ENCODE measurements at regions not wholly inside any gene's neighbourhood (a gene's known extent, or its start where the extent isn't known, plus 50 kb on each side); places are given as distances from the start of the nearest gene placed in this dataset.

- no peaks in the 10 kb centered on the region for H3K4me1 ChIP-seq (ENCODE audit: control insufficient read depth, low read length)
- H3K36me3 ChIP-seq (ENCODE audit: control insufficient read depth, low read length): no peaks in the 10 kb centered on the region
- no peak overlapping the region for H3K27ac ChIP-seq (ENCODE audit: low read depth, low read length)
- H3F3A ChIP-seq (ENCODE audit: control insufficient read depth, insufficient read depth): no peaks in the 10 kb centered on the region
- H3K9me3 ChIP-seq (ENCODE audit: control insufficient read depth, insufficient read depth, low read length): no peaks in the 10 kb centered on the region; the same call in 1 of the 2 replicates
- no peak overlapping the region for H3K4me2 ChIP-seq (ENCODE audit: low read length)
- H3K9me2 ChIP-seq (replicated peaks; ENCODE audit: control insufficient read depth, low read length): no peaks in the 10 kb centered on the region
- no peak for TF ChIP-seq CTCF (IDR thresholded peaks at IDR 0.05; ENCODE audit: low read depth, low read length, poor library complexity, severe bottlenecking)
- no peak for TF ChIP-seq EZH2phosphoT487 (IDR thresholded peaks at IDR 0.05; ENCODE audit: borderline replicate concordance, low read length)
- no peaks in the 10 kb centered on the region for H4K20me1 ChIP-seq (ENCODE audit: control insufficient read depth, insufficient read depth, low read depth, low read length)
- no peak overlapping the region for H3K4me3 ChIP-seq (ENCODE audit: low read length)
- H3K79me2 ChIP-seq (ENCODE audit: control insufficient read depth, low read length): no peaks in the 10 kb centered on the region
- no peaks in the 10 kb centered on the region for H3K27me3 ChIP-seq (ENCODE audit: control insufficient read depth, low read length)
Measured at GRCh38 chr10:81040031-81040430, 502.3 kb downstream of the SH2D4B start.

GRCh38 chr10:81040940-81041339, 503.2 kb downstream of the SH2D4B start:
- Histone ChIP-seq H3K4me2 (ENCODE audit: low read length) (no peak overlapping the region), H3K27me3 (ENCODE audit: control insufficient read depth, low read length) (no peaks in the 10 kb centered on the region), H3K36me3 (ENCODE audit: control insufficient read depth, low read length) (no peaks in the 10 kb centered on the region), H3K27ac (ENCODE audit: low read depth, low read length) (no peak overlapping the region), H4K20me1 (ENCODE audit: control insufficient read depth, insufficient read depth, low read depth, low read length) (no peaks in the 10 kb centered on the region), H3F3A (ENCODE audit: control insufficient read depth, insufficient read depth) (no peaks in the 10 kb centered on the region), H3K9me3 (ENCODE audit: control insufficient read depth, insufficient read depth, low read length) (no peaks in the 10 kb centered on the region; the same call in 1 of the 2 replicates), H3K9me2 (replicated peaks; ENCODE audit: control insufficient read depth, low read length) (no peaks in the 10 kb centered on the region), H3K4me3 (ENCODE audit: low read length) (no peak overlapping the region), H3K4me1 (ENCODE audit: control insufficient read depth, low read length) (no peaks in the 10 kb centered on the region), H3K79me2 (ENCODE audit: control insufficient read depth, low read length) (no peaks in the 10 kb centered on the region)
- TF ChIP-seq EZH2phosphoT487 (IDR thresholded peaks at IDR 0.05; ENCODE audit: borderline replicate concordance, low read length) (no peak), CTCF (IDR thresholded peaks at IDR 0.05; ENCODE audit: low read depth, low read length, poor library complexity, severe bottlenecking) (no peak)

- Histone ChIP-seq H3K4me1 (ENCODE audit: control insufficient read depth, low read length) (no peaks in the 10 kb centered on the region), H4K20me1 (ENCODE audit: control insufficient read depth, insufficient read depth, low read depth, low read length) (no peaks in the 10 kb centered on the region), H3K4me2 (ENCODE audit: low read length) (no peak overlapping the region), H3K4me3 (ENCODE audit: low read length) (no peak overlapping the region), H3K36me3 (ENCODE audit: control insufficient read depth, low read length) (no peaks in the 10 kb centered on the region), H3K9me3 (ENCODE audit: control insufficient read depth, insufficient read depth, low read length) (no peaks in the 10 kb centered on the region), H3K79me2 (ENCODE audit: control insufficient read depth, low read length) (no peaks in the 10 kb centered on the region), H3F3A (ENCODE audit: control insufficient read depth, insufficient read depth) (no peaks in the 10 kb centered on the region), H3K27ac (ENCODE audit: low read depth, low read length) (no peak overlapping the region), H3K9me2 (replicated peaks; ENCODE audit: control insufficient read depth, low read length) (no peaks in the 10 kb centered on the region), H3K27me3 (ENCODE audit: control insufficient read depth, low read length) (no peaks in the 10 kb centered on the region)
- TF ChIP-seq CTCF (IDR thresholded peaks at IDR 0.05; ENCODE audit: low read depth, low read length, poor library complexity, severe bottlenecking) (no peak), EZH2phosphoT487 (IDR thresholded peaks at IDR 0.05; ENCODE audit: borderline replicate concordance, low read length) (no peak)
Measured at GRCh38 chr10:81042647-81043046, 504.9 kb downstream of the SH2D4B start.

DNA sequence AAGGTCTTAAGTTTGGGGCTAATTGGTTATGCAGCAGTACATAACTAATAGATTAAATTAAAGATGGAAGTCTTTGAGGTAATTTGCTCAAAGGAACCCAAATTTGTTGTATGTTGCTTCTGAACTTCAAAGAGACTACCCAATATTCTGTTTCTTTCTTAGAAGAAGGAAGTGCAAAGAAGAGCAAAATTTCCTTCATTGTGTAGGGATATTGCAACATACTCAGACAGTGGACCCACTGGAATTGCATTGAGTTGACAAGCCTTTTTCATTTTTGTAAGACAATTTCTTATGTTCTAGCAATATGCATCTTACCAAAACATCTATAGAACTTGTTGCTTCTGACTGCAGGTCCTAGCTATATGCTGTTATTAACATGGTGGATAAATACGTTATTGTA, 527.8 kb downstream of the SH2D4B start:
- H3K27ac ChIP-seq (ENCODE audit: low read depth, low read length): no peak overlapping the region
- H3K79me2 ChIP-seq (ENCODE audit: control insufficient read depth, low read length): no peaks in the 10 kb centered on the region
- H3K9me2 ChIP-seq (replicated peaks; ENCODE audit: control insufficient read depth, low read length): no peaks in the 10 kb centered on the region
- no peaks in the 10 kb centered on the region for H3K36me3 ChIP-seq (ENCODE audit: control insufficient read depth, low read length)
- H3K4me3 ChIP-seq (ENCODE audit: low read length): no peak overlapping the region
- no peaks in the 10 kb centered on the region for H3K4me1 ChIP-seq (ENCODE audit: control insufficient read depth, low read length)
- no peaks in the 10 kb centered on the region for H3F3A ChIP-seq (ENCODE audit: control insufficient read depth, insufficient read depth)
- H3K9me3 ChIP-seq (ENCODE audit: control insufficient read depth, insufficient read depth, low read length): no peaks in the 10 kb centered on the region
- no peaks in the 10 kb centered on the region for H4K20me1 ChIP-seq (ENCODE audit: control insufficient read depth, insufficient read depth, low read depth, low read length)
- TF ChIP-seq EZH2phosphoT487 (IDR thresholded peaks at IDR 0.05; ENCODE audit: borderline replicate concordance, low read length): no peak
- no peak for TF ChIP-seq CTCF (IDR thresholded peaks at IDR 0.05; ENCODE audit: low read depth, low read length, poor library complexity, severe bottlenecking)
- no peak overlapping the region for H3K4me2 ChIP-seq (ENCODE audit: low read length)
- no peaks in the 10 kb centered on the region for H3K27me3 ChIP-seq (ENCODE audit: control insufficient read depth, low read length)

Data from DOHH2 (cell line).